Mucosa of rectum (tissue), 2 donors: ENCODE measurements at regions not wholly inside any gene's neighbourhood (a gene's known extent, or its start where the extent isn't known, plus 50 kb on each side); places are given as distances from the start of the nearest gene placed in this dataset.

Source experiments
- H3K27ac ChIP-seq, 2 donors: one replicate each; pipeline ENCODE4 v1.7.0; 2013; ENCODE audit warnings: inconsistent platforms in 2 of 2, low read depth in 2 of 2, low read length in 2 of 2
- H3K27me3 ChIP-seq, 2 donors: one replicate each; pipeline ENCODE4 v1.7.0; 2013; ENCODE audit warnings: low read length in 2 of 2; ENCODE audit not compliant: control insufficient read depth in 2 of 2, insufficient read depth in 2 of 2
- H3K36me3 ChIP-seq, 2 donors: one replicate each; pipeline ENCODE4 v1.7.0; 2013; ENCODE audit warnings: low read length in 2 of 2; ENCODE audit not compliant: control insufficient read depth in 2 of 2, insufficient read depth in 2 of 2
- H3K4me1 ChIP-seq, 2 donors: one replicate each; pipeline ENCODE4 v1.7.0; 2013; ENCODE audit warnings: low read length in 2 of 2, mild to moderate bottlenecking in 1 of 2; ENCODE audit not compliant: control insufficient read depth in 2 of 2, insufficient read depth in 2 of 2
- H3K4me3 ChIP-seq, 2 donors: one replicate each; pipeline ENCODE4 v1.7.0; 2013; ENCODE audit warnings: low read length in 2 of 2
- H3K9ac ChIP-seq, 2 donors: one replicate each; pipeline ENCODE4 v1.7.0; 2013; ENCODE audit warnings: low read length in 2 of 2, low read depth in 1 of 2, mild to moderate bottlenecking in 1 of 2
- H3K9me3 ChIP-seq, 2 donors: one replicate each; pipeline ENCODE4 v1.7.0; 2013; ENCODE audit warnings: low read length in 2 of 2; ENCODE audit not compliant: control insufficient read depth in 2 of 2
- donor health status: healthy.
- donor health status: Normal muscosa, but diverticular disease.

GRCh38 chr18:33875029-33875565 lies 297.1 kb downstream of the ASXL3 start:
- Histone ChIP-seq H3K9ac (no peak overlapping the region), H3K27me3 (no peaks in the 10 kb centered on the region), H3K27ac (no peak overlapping the region), H3K9me3 (no peaks in the 10 kb centered on the region), H3K4me1 (no peaks in the 10 kb centered on the region), H3K4me3 (no peak overlapping the region), H3K36me3 (no peaks in the 10 kb centered on the region)

GRCh38 chr18:33873112-33873511 lies 295.1 kb downstream of the ASXL3 start:
- Histone ChIP-seq H3K27ac (no peak overlapping the region), H3K4me3 (no peak overlapping the region), H3K9ac (no peak overlapping the region), H3K27me3 (no peaks in the 10 kb centered on the region), H3K4me1 (no peaks in the 10 kb centered on the region), H3K9me3 (no peaks in the 10 kb centered on the region), H3K36me3 (no peaks in the 10 kb centered on the region)

GRCh38 chr18:33871363-33872025 lies 293.5 kb downstream of the ASXL3 start:
- no peak overlapping the region for H3K27ac ChIP-seq
- H3K27me3 ChIP-seq, result no peaks in the 10 kb centered on the region
- H3K9ac ChIP-seq, result no peak overlapping the region
- H3K9me3 ChIP-seq, result no peaks in the 10 kb centered on the region
- H3K36me3 ChIP-seq, result no peaks in the 10 kb centered on the region
- no peak overlapping the region for H3K4me3 ChIP-seq
- H3K4me1 ChIP-seq, result no peaks in the 10 kb centered on the region

GRCh38 chr18:33870059-33870458 lies 292.0 kb downstream of the ASXL3 start:
- Histone ChIP-seq H3K36me3 (no peaks in the 10 kb centered on the region), H3K4me1 (no peaks in the 10 kb centered on the region), H3K4me3 (no peak overlapping the region), H3K9ac (no peak overlapping the region), H3K9me3 (no peaks in the 10 kb centered on the region), H3K27me3 (no peaks in the 10 kb centered on the region), H3K27ac (no peak overlapping the region)

- H3K36me3 ChIP-seq, result no peaks in the 10 kb centered on the region
- H3K27ac ChIP-seq, result no peak overlapping the region
- no peak overlapping the region for H3K4me3 ChIP-seq
- no peaks in the 10 kb centered on the region for H3K4me1 ChIP-seq
- H3K9ac ChIP-seq, result no peak overlapping the region
- peaks cover 4 to 5% of the 10 kb centered on the region in 2 donors for H3K9me3 ChIP-seq
- H3K27me3 ChIP-seq, result no peaks in the 10 kb centered on the region
Observed at GRCh38 chr18:33866386-33866785, 288.4 kb downstream of the ASXL3 start.

- peaks cover 4 to 5% of the 10 kb centered on the region in 2 donors for H3K9me3 ChIP-seq
- no peaks in the 10 kb centered on the region for H3K27me3 ChIP-seq
- H3K27ac ChIP-seq, result no peak overlapping the region
- no peaks in the 10 kb centered on the region for H3K4me1 ChIP-seq
- H3K36me3 ChIP-seq, result no peaks in the 10 kb centered on the region
- H3K4me3 ChIP-seq, result no peak overlapping the region
- no peak overlapping the region for H3K9ac ChIP-seq
Observed at GRCh38 chr18:33863912-33864311, 285.9 kb downstream of the ASXL3 start.

- H3K4me1 ChIP-seq, result no peaks in the 10 kb centered on the region
- H3K27ac ChIP-seq, result no peak overlapping the region
- no peaks in the 10 kb centered on the region for H3K36me3 ChIP-seq
- no peaks in the 10 kb centered on the region for H3K27me3 ChIP-seq
- no peak overlapping the region for H3K4me3 ChIP-seq
- H3K9me3 ChIP-seq, result no peaks in the 10 kb centered on the region
- H3K9ac ChIP-seq, result no peak overlapping the region
Observed at GRCh38 chr18:33854827-33855139, 276.8 kb downstream of the ASXL3 start.

GRCh38 chr18:33854086-33854826 lies 276.2 kb downstream of the ASXL3 start:
- H3K27me3 ChIP-seq, result no peaks in the 10 kb centered on the region
- no peaks in the 10 kb centered on the region for H3K36me3 ChIP-seq
- H3K27ac ChIP-seq, result no peak overlapping the region
- H3K4me3 ChIP-seq, result no peak overlapping the region
- no peaks in the 10 kb centered on the region for H3K4me1 ChIP-seq
- H3K9ac ChIP-seq, result no peak overlapping the region
- H3K9me3 ChIP-seq, result no peaks in the 10 kb centered on the region

- Histone ChIP-seq H3K27me3 (no peaks in the 10 kb centered on the region), H3K9ac (no peak overlapping the region), H3K4me1 (no peaks in the 10 kb centered on the region), H3K4me3 (no peak overlapping the region), H3K36me3 (no peaks in the 10 kb centered on the region), H3K27ac (no peak overlapping the region), H3K9me3 (no peaks in the 10 kb centered on the region)
Observed at GRCh38 chr18:33853187-33853586, 275.2 kb downstream of the ASXL3 start.

GRCh38 chr18:33851546-33852078 lies 273.6 kb downstream of the ASXL3 start:
- no peaks in the 10 kb centered on the region for H3K9me3 ChIP-seq

More at GRCh38 chr18:33851546-33852078, 273.6 kb downstream of the ASXL3 start:
- no peaks in the 10 kb centered on the region for H3K36me3 ChIP-seq
- no peak overlapping the region for H3K4me3 ChIP-seq
- no peaks in the 10 kb centered on the region for H3K27me3 ChIP-seq
- no peak overlapping the region for H3K27ac ChIP-seq
- no peaks in the 10 kb centered on the region for H3K4me1 ChIP-seq
- no peak overlapping the region for H3K9ac ChIP-seq
